ENCODE measurements at regions not wholly inside any gene's neighbourhood (a gene's known extent, or its start where the extent isn't known, plus 50 kb on each side); places are given as distances from the start of the nearest gene placed in this dataset.

GRCh38 chr6:95175927-95176675, 401.2 kb upstream of the MANEA start:
- TF ChIP-seq CTCF (IDR thresholded peaks at IDR 0.05; ENCODE audit: insufficient read depth, low read length), result no peak
- TF ChIP-seq REST (IDR thresholded peaks at IDR 0.05; ENCODE audit: insufficient replicate concordance, low read depth), result no peak
- TF ChIP-seq POLR2AphosphoS5 (IDR thresholded peaks at IDR 0.05; ENCODE audit: low read depth), result no peak
- TF ChIP-seq GABPA (IDR thresholded peaks at IDR 0.05; ENCODE audit: low read depth), result no peak
